ENCODE measurements at regions not wholly inside any gene's neighbourhood (a gene's known extent, or its start where the extent isn't known, plus 50 kb on each side); places are given as distances from the start of the nearest gene placed in this dataset.
A peak's percentile ranks its signal among the peaks of the same experiment; 100 is the strongest.
"Not testable (repeated sequence)": the region's sequence is repeated elsewhere in the genome, so short reads cannot be mapped to it uniquely, and the experiment has no call there.

GRCh38 chr6:167547328-167547692 is 222.4 kb downstream of the TTLL2 start:
- DNase-seq (ENCODE audit: low read depth): no peak

GRCh38 chr6:167547751-167548150 is 222.9 kb downstream of the TTLL2 start:
- DNase-seq (ENCODE audit: low read depth): peak; percentile 26

GRCh38 chr6:167548451-167548850 is 223.6 kb downstream of the TTLL2 start:
- no peak for DNase-seq (ENCODE audit: low read depth)

GRCh38 chr6:167549213-167549612 is 224.3 kb downstream of the TTLL2 start:
- no peak for DNase-seq (ENCODE audit: low read depth)

GRCh38 chr6:167550941-167551627 is 226.2 kb downstream of the TTLL2 start:
- no peak for DNase-seq (ENCODE audit: low read depth)

- DNase-seq (ENCODE audit: low read depth): no peak
These were observed 226.9 kb downstream of the TTLL2 start for GRCh38 chr6:167551628-167552257.

- no peak for DNase-seq (ENCODE audit: low read depth)
These were observed 227.4 kb downstream of the TTLL2 start for GRCh38 chr6:167552258-167552630.

- no peak for DNase-seq (ENCODE audit: low read depth)
These were observed 228.3 kb downstream of the TTLL2 start for GRCh38 chr6:167552961-167553735.

- DNase-seq (ENCODE audit: low read depth): no peak
These were observed 228.8 kb downstream of the TTLL2 start for GRCh38 chr6:167553736-167554119.

GRCh38 chr6:167554854-167555253 is 230.0 kb downstream of the TTLL2 start:
- no peak for DNase-seq (ENCODE audit: low read depth)

GRCh38 chr6:167555836-167556235 is 230.9 kb downstream of the TTLL2 start:
- no peak for DNase-seq (ENCODE audit: low read depth)

- no peak for DNase-seq (ENCODE audit: low read depth)
These were observed 232.8 kb downstream of the TTLL2 start for GRCh38 chr6:167557675-167558074.

- DNase-seq (ENCODE audit: low read depth): no peak
These were observed 233.6 kb downstream of the TTLL2 start for GRCh38 chr6:167558246-167559177.

GRCh38 chr6:167559675-167560479 is 235.0 kb downstream of the TTLL2 start:
- no peak for DNase-seq (ENCODE audit: low read depth)

- DNase-seq (ENCODE audit: low read depth): no peak
These were observed 236.0 kb downstream of the TTLL2 start for GRCh38 chr6:167560673-167561569.

- DNase-seq (ENCODE audit: low read depth): not testable (repeated sequence)
These were observed 238.0 kb downstream of the TTLL2 start for GRCh38 chr6:167562862-167563261.

- no peak for DNase-seq (ENCODE audit: low read depth)
These were observed 239.7 kb downstream of the TTLL2 start for GRCh38 chr6:167564416-167565250.

- DNase-seq (ENCODE audit: low read depth): no peak
These were observed 240.5 kb downstream of the TTLL2 start for GRCh38 chr6:167565388-167565787.
